ENCODE measurements at regions not wholly inside any gene's neighbourhood (a gene's known extent, or its start where the extent isn't known, plus 50 kb on each side); places are given as distances from the start of the nearest gene placed in this dataset.
"Not testable (repeated sequence)": the region's sequence is repeated elsewhere in the genome, so short reads cannot be mapped to it uniquely, and the experiment has no call there.

DNA sequence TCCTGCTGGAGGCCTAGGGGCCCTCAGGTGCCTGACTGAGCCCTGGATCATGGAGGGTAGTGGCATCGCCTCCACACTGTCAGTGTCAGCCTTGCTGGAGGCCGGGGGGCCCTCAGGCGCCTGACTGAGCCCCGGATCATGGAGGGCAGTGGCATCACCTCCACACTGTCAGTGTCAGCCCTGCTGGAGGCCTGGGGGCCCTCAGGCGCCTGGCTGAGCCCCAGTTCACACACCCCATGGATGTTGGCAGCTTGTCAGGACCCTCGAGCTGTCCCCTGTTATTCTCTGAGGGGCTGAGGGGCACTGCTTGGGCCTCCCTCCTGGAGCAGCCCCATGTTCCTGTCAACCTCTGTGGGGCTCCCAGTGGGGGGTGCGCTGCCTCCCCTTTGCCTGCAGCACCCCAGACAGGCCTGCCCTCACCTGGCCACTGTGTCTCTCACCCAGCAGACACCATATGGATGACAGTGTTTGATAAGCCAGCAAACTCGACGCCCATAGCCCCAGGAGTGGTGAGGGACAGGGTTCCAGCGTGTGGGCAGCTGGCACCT is 197.6 kb downstream of the LIPI start:
- TF ChIP-seq, protein P1, sequence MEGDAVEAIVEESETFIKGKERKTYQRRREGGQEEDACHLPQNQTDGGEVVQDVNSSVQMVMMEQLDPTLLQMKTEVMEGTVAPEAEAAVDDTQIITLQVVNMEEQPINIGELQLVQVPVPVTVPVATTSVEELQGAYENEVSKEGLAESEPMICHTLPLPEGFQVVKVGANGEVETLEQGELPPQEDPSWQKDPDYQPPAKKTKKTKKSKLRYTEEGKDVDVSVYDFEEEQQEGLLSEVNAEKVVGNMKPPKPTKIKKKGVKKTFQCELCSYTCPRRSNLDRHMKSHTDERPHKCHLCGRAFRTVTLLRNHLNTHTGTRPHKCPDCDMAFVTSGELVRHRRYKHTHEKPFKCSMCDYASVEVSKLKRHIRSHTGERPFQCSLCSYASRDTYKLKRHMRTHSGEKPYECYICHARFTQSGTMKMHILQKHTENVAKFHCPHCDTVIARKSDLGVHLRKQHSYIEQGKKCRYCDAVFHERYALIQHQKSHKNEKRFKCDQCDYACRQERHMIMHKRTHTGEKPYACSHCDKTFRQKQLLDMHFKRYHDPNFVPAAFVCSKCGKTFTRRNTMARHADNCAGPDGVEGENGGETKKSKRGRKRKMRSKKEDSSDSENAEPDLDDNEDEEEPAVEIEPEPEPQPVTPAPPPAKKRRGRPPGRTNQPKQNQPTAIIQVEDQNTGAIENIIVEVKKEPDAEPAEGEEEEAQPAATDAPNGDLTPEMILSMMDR (IDR thresholded peaks at IDR 0.05; ENCODE audit: poor library complexity, severe bottlenecking) = no peak
- Histone ChIP-seq H3K27ac (ENCODE audit: poor library complexity, severe bottlenecking) (no peak overlapping the region), H3K27me3 (ENCODE audit: insufficient read depth, poor library complexity, severe bottlenecking) (no peaks in the 10 kb centered on the region), H3K4me3 (ENCODE audit: severe bottlenecking) (no peak overlapping the region), H3K9me3 (ENCODE audit: severe bottlenecking) (no peaks in the 10 kb centered on the region), H3K4me1 (ENCODE audit: insufficient read depth, poor library complexity, severe bottlenecking) (no peaks in the 10 kb centered on the region), H3K36me3 (ENCODE audit: low read depth) (no peaks in the 10 kb centered on the region)
- DNase-seq (ENCODE audit: low spot score) = no peak
- no peak for ATAC-seq (ENCODE audit: low read depth)

- Histone ChIP-seq H3K9me3 (ENCODE audit: severe bottlenecking) (no peaks in the 10 kb centered on the region), H3K27me3 (ENCODE audit: insufficient read depth, poor library complexity, severe bottlenecking) (no peaks in the 10 kb centered on the region), H3K4me1 (ENCODE audit: insufficient read depth, poor library complexity, severe bottlenecking) (no peaks in the 10 kb centered on the region), H3K36me3 (ENCODE audit: low read depth) (no peaks in the 10 kb centered on the region), H3K4me3 (ENCODE audit: severe bottlenecking) (no peak overlapping the region), H3K27ac (ENCODE audit: poor library complexity, severe bottlenecking) (no peak overlapping the region)
- ATAC-seq (ENCODE audit: low read depth) (no peak), DNase-seq (ENCODE audit: low spot score) (no peak)
- TF ChIP-seq, protein P1 (IDR thresholded peaks at IDR 0.05; ENCODE audit: poor library complexity, severe bottlenecking) = no peak
Measured at GRCh38 chr21:14012409-14012808, 198.3 kb downstream of the LIPI start.

DNA sequence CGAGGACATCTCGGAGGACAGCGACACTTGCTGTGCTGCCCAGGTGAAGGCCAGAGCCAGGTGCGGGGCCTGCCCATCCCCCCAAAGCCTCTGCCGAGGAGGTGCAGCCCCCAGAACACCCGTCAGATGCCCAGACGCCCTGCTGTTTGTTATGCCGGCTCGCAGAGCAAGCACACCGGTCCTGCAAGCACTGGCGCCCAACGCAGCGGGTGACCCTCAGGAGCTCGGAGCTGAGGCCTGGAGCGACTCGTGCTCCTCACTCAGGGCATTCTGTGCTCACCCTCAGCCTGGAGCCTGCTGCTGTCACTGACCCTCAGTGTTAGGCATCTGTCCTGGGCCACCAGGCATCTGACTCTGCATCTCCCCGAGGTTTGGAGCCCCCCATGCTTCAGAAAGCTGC is 199.0 kb downstream of the LIPI start:
- not testable (repeated sequence) for H3K27me3 ChIP-seq (ENCODE audit: insufficient read depth, poor library complexity, severe bottlenecking); H3K9me3 ChIP-seq (ENCODE audit: severe bottlenecking); ATAC-seq (ENCODE audit: low read depth); DNase-seq (ENCODE audit: low spot score); H3K4me3 ChIP-seq (ENCODE audit: severe bottlenecking); H3K4me1 ChIP-seq (ENCODE audit: insufficient read depth, poor library complexity, severe bottlenecking); H3K36me3 ChIP-seq (ENCODE audit: low read depth); H3K27ac ChIP-seq (ENCODE audit: poor library complexity, severe bottlenecking)

DNA sequence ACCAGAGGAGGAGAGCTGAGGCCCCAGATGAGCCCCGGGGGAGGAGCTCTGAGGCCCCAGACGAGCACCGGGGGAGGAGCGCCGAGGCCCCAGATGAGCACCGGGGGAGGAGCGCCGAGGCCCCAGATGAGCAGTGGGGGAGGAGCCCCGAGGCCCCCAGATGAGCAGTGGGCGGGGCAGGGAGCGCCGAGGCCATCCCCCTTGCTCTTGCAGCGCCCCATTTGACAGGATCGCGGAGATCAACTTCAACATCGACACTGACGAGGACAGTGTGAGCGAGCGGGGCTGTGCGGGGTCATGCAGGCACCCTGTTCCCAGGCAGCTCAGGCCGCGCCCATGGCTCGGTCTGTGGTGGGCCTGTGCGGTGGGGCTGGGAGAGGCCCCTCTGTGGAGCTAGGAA is 199.6 kb downstream of the LIPI start:
- not testable (repeated sequence) for H3K4me3 ChIP-seq (ENCODE audit: severe bottlenecking); ATAC-seq (ENCODE audit: low read depth); H3K36me3 ChIP-seq (ENCODE audit: low read depth); H3K4me1 ChIP-seq (ENCODE audit: insufficient read depth, poor library complexity, severe bottlenecking); DNase-seq (ENCODE audit: low spot score); H3K27ac ChIP-seq (ENCODE audit: poor library complexity, severe bottlenecking); H3K27me3 ChIP-seq (ENCODE audit: insufficient read depth, poor library complexity, severe bottlenecking); H3K9me3 ChIP-seq (ENCODE audit: severe bottlenecking)

- Histone ChIP-seq H3K36me3 (ENCODE audit: low read depth) (no peaks in the 10 kb centered on the region), H3K9me3 (ENCODE audit: severe bottlenecking) (no peaks in the 10 kb centered on the region), H3K27ac (ENCODE audit: poor library complexity, severe bottlenecking) (no peak overlapping the region), H3K4me1 (ENCODE audit: insufficient read depth, poor library complexity, severe bottlenecking) (no peaks in the 10 kb centered on the region), H3K4me3 (ENCODE audit: severe bottlenecking) (no peak overlapping the region), H3K27me3 (ENCODE audit: insufficient read depth, poor library complexity, severe bottlenecking) (no peaks in the 10 kb centered on the region)
- DNase-seq (ENCODE audit: low spot score) (no peak), ATAC-seq (ENCODE audit: low read depth) (no peak)
- TF ChIP-seq, protein P1 (IDR thresholded peaks at IDR 0.05; ENCODE audit: poor library complexity, severe bottlenecking) = no peak
Measured at GRCh38 chr21:14010729-14011128, 200.0 kb downstream of the LIPI start.

DNA sequence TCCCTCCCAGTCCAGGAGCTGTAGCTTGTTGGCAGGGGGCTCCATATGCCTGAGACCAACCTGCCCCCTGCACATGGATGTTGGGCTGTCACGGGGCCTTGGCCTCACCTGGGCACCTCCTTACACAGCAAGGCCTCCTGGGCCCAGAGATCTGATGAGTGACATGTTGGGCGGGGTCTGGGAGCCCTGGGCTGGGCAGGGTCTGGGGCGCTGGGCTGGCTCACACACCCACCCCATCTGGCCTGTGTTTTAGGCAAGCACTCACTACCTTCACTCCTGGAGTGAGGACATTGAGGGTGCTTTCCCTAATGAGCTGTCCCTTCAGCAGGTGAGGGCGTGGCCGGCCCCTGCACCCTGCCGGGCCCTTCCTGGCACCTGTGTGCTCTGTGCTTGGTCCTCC is 200.8 kb downstream of the LIPI start:
- not testable (repeated sequence) for H3K4me3 ChIP-seq (ENCODE audit: severe bottlenecking); H3K36me3 ChIP-seq (ENCODE audit: low read depth); H3K4me1 ChIP-seq (ENCODE audit: insufficient read depth, poor library complexity, severe bottlenecking); ATAC-seq (ENCODE audit: low read depth); H3K9me3 ChIP-seq (ENCODE audit: severe bottlenecking); H3K27me3 ChIP-seq (ENCODE audit: insufficient read depth, poor library complexity, severe bottlenecking); DNase-seq (ENCODE audit: low spot score); H3K27ac ChIP-seq (ENCODE audit: poor library complexity, severe bottlenecking)

DNA sequence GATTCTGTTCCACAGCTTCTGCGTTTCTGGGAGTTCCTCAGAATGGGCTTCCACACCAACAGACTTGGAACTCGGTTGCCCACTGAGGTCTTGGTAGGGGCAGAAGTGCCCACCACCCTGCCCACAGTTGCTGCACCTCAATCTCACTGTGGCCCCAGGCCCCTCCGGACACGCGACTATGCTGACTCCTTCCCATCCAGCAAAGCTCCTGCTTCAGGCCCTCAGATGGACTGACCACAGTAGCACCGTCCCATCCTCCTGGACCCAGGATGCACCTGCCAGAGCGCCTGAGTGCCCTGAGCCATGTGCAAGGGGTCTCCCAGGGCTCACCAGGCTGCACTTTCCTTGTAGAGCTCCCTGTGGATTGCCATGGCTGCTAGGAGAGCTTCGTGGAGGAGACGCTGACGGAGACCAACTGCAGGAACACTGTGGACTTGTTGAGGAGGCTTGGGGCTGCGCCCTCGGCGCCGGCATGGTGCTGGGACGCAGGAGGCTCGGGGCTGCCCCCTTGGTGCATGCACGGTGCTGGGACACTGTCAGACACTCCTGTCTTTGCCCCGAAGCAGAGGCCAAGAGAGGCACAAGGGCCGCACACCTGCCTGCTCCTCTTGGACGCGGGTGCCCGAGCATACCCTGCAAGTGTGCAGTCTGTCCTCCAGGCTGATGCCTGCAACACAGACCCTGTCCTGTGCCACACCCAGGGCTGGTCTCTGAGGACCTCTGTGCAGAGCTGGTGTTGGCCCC is 201.3 kb downstream of the LIPI start:
- not testable (repeated sequence) for ATAC-seq (ENCODE audit: low read depth); H3K36me3 ChIP-seq (ENCODE audit: low read depth)

DNA sequence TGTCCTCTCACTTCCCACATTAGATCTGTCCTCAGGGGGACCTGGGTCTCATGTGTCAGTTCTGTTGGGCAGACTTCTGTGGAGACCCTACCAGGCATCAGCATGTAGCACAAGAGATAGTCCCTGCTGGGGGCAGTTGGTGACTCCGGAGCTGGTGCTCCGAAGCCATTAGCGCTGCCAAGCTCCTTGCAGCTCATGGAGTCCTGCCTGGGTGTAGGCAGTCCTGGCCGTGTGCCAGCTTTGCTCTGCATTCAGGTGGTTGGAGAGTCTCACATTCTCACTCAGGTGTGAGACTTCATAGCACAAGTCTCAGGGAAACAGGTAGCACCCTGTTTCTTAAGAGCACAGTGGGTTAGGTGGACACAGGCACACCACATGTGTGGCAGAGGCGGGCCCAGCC is 202.3 kb downstream of the LIPI start:
- not testable (repeated sequence) for H3K27ac ChIP-seq (ENCODE audit: poor library complexity, severe bottlenecking); H3K36me3 ChIP-seq (ENCODE audit: low read depth); H3K27me3 ChIP-seq (ENCODE audit: insufficient read depth, poor library complexity, severe bottlenecking); H3K4me3 ChIP-seq (ENCODE audit: severe bottlenecking); DNase-seq (ENCODE audit: low spot score); H3K4me1 ChIP-seq (ENCODE audit: insufficient read depth, poor library complexity, severe bottlenecking); H3K9me3 ChIP-seq (ENCODE audit: severe bottlenecking); ATAC-seq (ENCODE audit: low read depth)

More for the DNA sequence above, 201.3 kb downstream of the LIPI start:
- not testable (repeated sequence) for H3K27ac ChIP-seq (ENCODE audit: poor library complexity, severe bottlenecking); H3K27me3 ChIP-seq (ENCODE audit: insufficient read depth, poor library complexity, severe bottlenecking); H3K4me1 ChIP-seq (ENCODE audit: insufficient read depth, poor library complexity, severe bottlenecking); H3K4me3 ChIP-seq (ENCODE audit: severe bottlenecking); DNase-seq (ENCODE audit: low spot score); H3K9me3 ChIP-seq (ENCODE audit: severe bottlenecking)

GRCh38 chr21:14008006-14008405 is 202.7 kb downstream of the LIPI start:
- not testable (repeated sequence) for H3K27ac ChIP-seq (ENCODE audit: poor library complexity, severe bottlenecking); H3K4me3 ChIP-seq (ENCODE audit: severe bottlenecking); H3K9me3 ChIP-seq (ENCODE audit: severe bottlenecking); H3K4me1 ChIP-seq (ENCODE audit: insufficient read depth, poor library complexity, severe bottlenecking); H3K27me3 ChIP-seq (ENCODE audit: insufficient read depth, poor library complexity, severe bottlenecking); H3K36me3 ChIP-seq (ENCODE audit: low read depth); DNase-seq (ENCODE audit: low spot score); ATAC-seq (ENCODE audit: low read depth)

All from RWPE2 (cell line).